CD4-positive, alpha-beta T cell treated with Interferon gamma for 1 hour (primary cell): ENCODE measurements at regions not wholly inside any gene's neighbourhood (a gene's known extent, or its start where the extent isn't known, plus 50 kb on each side); places are given as distances from the start of the nearest gene placed in this dataset.

ENCODE experiments used
- DNase-seq: peaks from one replicate; pipeline ENCODE4 v3.0.0-alpha.2; 2020

GRCh38 chr2:70036290-70036689 is 51.0 kb upstream of the PCBP1 start:
- no peak for DNase-seq

- DNase-seq, result no peak
Observed at GRCh38 chr2:70035344-70035844, 51.9 kb upstream of the PCBP1 start.

GRCh38 chr2:70030724-70031420 is 56.4 kb upstream of the PCBP1 start:
- DNase-seq, result no peak

- peak; percentile 73 for DNase-seq
Observed at GRCh38 chr2:70029814-70030409, 57.4 kb upstream of the PCBP1 start.

GRCh38 chr2:70024284-70024683 is 62.9 kb upstream of the ASPRV1 start:
- DNase-seq, result no peak

- DNase-seq, result no peak
Observed at GRCh38 chr2:70019096-70019495, 57.7 kb upstream of the ASPRV1 start.

- DNase-seq, result no peak
Observed at GRCh38 chr2:70017962-70018361, 56.5 kb upstream of the ASPRV1 start.

GRCh38 chr2:70014959-70015358 is 53.5 kb upstream of the ASPRV1 start:
- no peak for DNase-seq

- DNase-seq, result no peak
Observed at GRCh38 chr2:70012887-70013286, 51.5 kb upstream of the ASPRV1 start.

- DNase-seq, result no peak
Observed at GRCh38 chr2:70011786-70012185, 50.4 kb upstream of the ASPRV1 start.

- no peak for DNase-seq
Observed at GRCh38 chr2:70011335-70011734, 49.9 kb upstream of the ASPRV1 start.
